WI38 (cell line): ENCODE measurements at regions not wholly inside any gene's neighbourhood (a gene's known extent, or its start where the extent isn't known, plus 50 kb on each side); places are given as distances from the start of the nearest gene placed in this dataset.
"Not testable (repeated sequence)": the region's sequence is repeated elsewhere in the genome, so short reads cannot be mapped to it uniquely, and the experiment has no call there.

ENCODE experiments used
- H3K4me3 ChIP-seq: 2 replicates; pipeline ENCODE4 v1.5.1; 2011; ENCODE audit warnings: low read depth, mild to moderate bottlenecking, control low read depth, low read length
- CTCF ChIP-seq: IDR thresholded peaks from 2 replicates; pipeline ENCODE4 v1.5.1; 2012; ENCODE audit warnings: low read depth, mild to moderate bottlenecking, control low read depth, low read length

- no peak for TF ChIP-seq CTCF
- H3K4me3 ChIP-seq = no peak overlapping the region
These were observed 589.5 kb downstream of the KCTD12 start for GRCh38 chr13:76296751-76297150.

- H3K4me3 ChIP-seq = not testable (repeated sequence)
These were observed 591.2 kb downstream of the KCTD12 start for GRCh38 chr13:76295020-76295419.

GRCh38 chr13:76293751-76294150 lies 592.5 kb downstream of the KCTD12 start:
- TF ChIP-seq CTCF = no peak
- H3K4me3 ChIP-seq = no peak overlapping the region

- TF ChIP-seq CTCF = no peak
- H3K4me3 ChIP-seq = no peak overlapping the region
These were observed 592.9 kb downstream of the KCTD12 start for GRCh38 chr13:76293346-76293745.

- H3K4me3 ChIP-seq = no peak overlapping the region
- no peak for TF ChIP-seq CTCF
These were observed 593.5 kb downstream of the KCTD12 start for GRCh38 chr13:76292726-76293125.

- no peak for TF ChIP-seq CTCF
- H3K4me3 ChIP-seq = no peak overlapping the region
These were observed 594.2 kb downstream of the KCTD12 start for GRCh38 chr13:76292031-76292430.

- TF ChIP-seq CTCF = no peak
- H3K4me3 ChIP-seq = no peak overlapping the region
These were observed 596.6 kb downstream of the KCTD12 start for GRCh38 chr13:76289558-76289957.

- TF ChIP-seq CTCF = no peak
- H3K4me3 ChIP-seq = no peak overlapping the region
These were observed 600.0 kb downstream of the KCTD12 start for GRCh38 chr13:76286178-76286577.
